Epithelial cell of proximal tubule (primary cell): ENCODE measurements at regions not wholly inside any gene's neighbourhood (a gene's known extent, or its start where the extent isn't known, plus 50 kb on each side); places are given as distances from the start of the nearest gene placed in this dataset.
A peak's percentile ranks its signal among the peaks of the same experiment; 100 is the strongest.

ENCODE experiments used
- DNase-seq: peaks from one replicate; pipeline ENCODE4 v3.0.0-alpha.2; 2011; ENCODE audit warnings: low read depth
- H3K4me3 ChIP-seq: 2 replicates; pipeline ENCODE4 v1.5.1; 2011; ENCODE audit warnings: low read depth, mild to moderate bottlenecking, low read length
- CTCF ChIP-seq: conservative IDR thresholded peaks from 2 replicates; pipeline ENCODE4 v1.5.1; 2012; ENCODE audit warnings: low read depth, mild to moderate bottlenecking, low read length

- DNase-seq, result no peak
- H3K4me3 ChIP-seq, result no peak overlapping the region
- TF ChIP-seq CTCF, result no peak
Measured at GRCh38 chr15:85306946-85307686, 73.3 kb upstream of the AKAP13 start.

- TF ChIP-seq CTCF, result no peak
- H3K4me3 ChIP-seq, result no peak overlapping the region
- DNase-seq, result no peak
Measured at GRCh38 chr15:85307687-85308045, 72.7 kb upstream of the AKAP13 start.

DNA sequence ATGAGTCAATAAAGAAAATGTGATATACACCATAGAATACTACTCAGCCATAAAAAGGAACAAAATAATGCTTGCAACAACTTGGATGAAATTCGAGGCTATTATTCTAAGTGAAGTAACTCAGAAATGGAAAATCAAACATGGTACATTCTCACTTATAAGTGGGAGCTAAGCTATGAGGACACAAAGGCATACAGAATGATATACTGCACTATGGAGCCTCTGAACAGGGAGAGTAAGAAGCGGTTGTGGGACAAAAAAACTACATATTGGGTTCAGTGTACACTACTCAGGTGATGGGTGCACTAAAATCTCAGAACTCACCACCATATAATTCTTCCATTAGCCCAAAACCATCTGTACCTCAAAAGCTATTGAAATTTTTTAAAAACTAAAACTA, 68.8 kb upstream of the AKAP13 start:
- no peak for TF ChIP-seq CTCF
- no peak overlapping the region for H3K4me3 ChIP-seq
- DNase-seq, result no peak

GRCh38 chr15:85312486-85312885, 67.9 kb upstream of the AKAP13 start:
- no peak for TF ChIP-seq CTCF
- DNase-seq, result peak; percentile 84
- H3K4me3 ChIP-seq, result no peak overlapping the region

DNA sequence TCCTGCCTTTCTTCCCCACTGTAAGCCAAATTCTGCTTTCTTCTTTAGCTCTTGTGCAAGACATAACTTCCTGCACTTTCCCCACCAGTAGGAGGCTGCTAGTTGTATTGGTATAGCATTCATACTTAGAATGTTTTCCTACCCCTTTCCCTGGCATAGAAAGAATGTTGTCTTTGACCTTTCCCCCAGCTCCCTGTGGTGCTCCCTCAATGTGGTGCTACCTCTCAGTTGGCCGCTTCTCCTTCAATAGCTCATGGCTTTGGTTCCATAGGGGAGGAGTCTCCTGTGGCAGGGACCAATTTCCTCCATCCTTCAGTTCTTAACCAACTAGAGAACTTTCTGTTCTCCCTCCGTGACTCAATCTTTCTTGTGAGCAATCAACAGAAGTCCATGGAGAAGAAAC, 67.5 kb upstream of the AKAP13 start:
- TF ChIP-seq CTCF, result peak; percentile 48
- H3K4me3 ChIP-seq, result no peak overlapping the region
- peak; percentile 51 for DNase-seq

GRCh38 chr15:85313339-85313738, 67.1 kb upstream of the AKAP13 start:
- TF ChIP-seq CTCF, result no peak
- no peak overlapping the region for H3K4me3 ChIP-seq

DNA sequence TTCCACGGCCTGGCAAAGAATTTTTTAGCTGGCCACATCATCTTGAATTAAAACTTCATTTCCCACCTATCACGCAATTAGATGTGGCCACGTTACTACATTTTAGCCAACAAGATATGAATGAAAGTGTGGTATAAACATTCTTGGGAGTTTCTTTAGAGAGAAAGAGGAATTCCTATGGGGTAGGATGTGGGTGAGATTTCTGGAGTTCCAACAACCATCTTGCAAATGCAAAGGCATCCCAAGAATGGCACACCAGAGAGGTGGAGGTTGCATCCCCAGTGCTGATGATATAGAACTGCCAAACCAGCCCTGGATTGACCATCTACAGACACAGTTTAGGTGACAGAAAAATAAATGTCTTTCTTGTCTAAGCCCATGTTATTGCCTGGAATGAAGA, 66.3 kb upstream of the AKAP13 start:
- no peak overlapping the region for H3K4me3 ChIP-seq
- DNase-seq, result no peak
- TF ChIP-seq CTCF, result no peak

More at GRCh38 chr15:85313339-85313738, 67.1 kb upstream of the AKAP13 start:
- no peak for DNase-seq
